ENCODE measurements at regions not wholly inside any gene's neighbourhood (a gene's known extent, or its start where the extent isn't known, plus 50 kb on each side); places are given as distances from the start of the nearest gene placed in this dataset.

- no peaks in the 10 kb centered on the region for H3K36me3 ChIP-seq (ENCODE audit: control insufficient read depth, insufficient read depth, low read length)
- no peaks in the 10 kb centered on the region for H3K9me3 ChIP-seq (ENCODE audit: control insufficient read depth, low read length)
- no peaks in the 10 kb centered on the region for H3K27me3 ChIP-seq (replicated peaks; ENCODE audit: control insufficient read depth, insufficient read depth, low read length, poor library complexity, severe bottlenecking)
- no peak overlapping the region for H3K4me3 ChIP-seq (ENCODE audit: insufficient read depth, low read depth, low read length, poor library complexity, severe bottlenecking)
- H3K4me1 ChIP-seq (ENCODE audit: control insufficient read depth, insufficient read depth, low read length, poor library complexity, severe bottlenecking), result no peaks in the 10 kb centered on the region
- no peak overlapping the region for H3K27ac ChIP-seq (ENCODE audit: insufficient read depth, low read length, poor library complexity, severe bottlenecking)
- DNase-seq, result no peak
Measured at GRCh38 chr5:135205632-135206349, 171.8 kb upstream of the PITX1 start.

GRCh38 chr5:135204151-135204600, 170.1 kb upstream of the PITX1 start:
- no peak for DNase-seq
- H3K9me3 ChIP-seq (ENCODE audit: control insufficient read depth, low read length), result no peaks in the 10 kb centered on the region
- no peaks in the 10 kb centered on the region for H3K36me3 ChIP-seq (ENCODE audit: control insufficient read depth, insufficient read depth, low read length)
- H3K4me3 ChIP-seq (ENCODE audit: insufficient read depth, low read depth, low read length, poor library complexity, severe bottlenecking), result no peak overlapping the region
- no peaks in the 10 kb centered on the region for H3K27me3 ChIP-seq (replicated peaks; ENCODE audit: control insufficient read depth, insufficient read depth, low read length, poor library complexity, severe bottlenecking)
- no peaks in the 10 kb centered on the region for H3K4me1 ChIP-seq (ENCODE audit: control insufficient read depth, insufficient read depth, low read length, poor library complexity, severe bottlenecking)
- no peak overlapping the region for H3K27ac ChIP-seq (ENCODE audit: insufficient read depth, low read length, poor library complexity, severe bottlenecking)

- no peak overlapping the region for H3K4me3 ChIP-seq (ENCODE audit: insufficient read depth, low read depth, low read length, poor library complexity, severe bottlenecking)
- H3K4me1 ChIP-seq (ENCODE audit: control insufficient read depth, insufficient read depth, low read length, poor library complexity, severe bottlenecking), result no peaks in the 10 kb centered on the region
- DNase-seq, result no peak
- H3K27ac ChIP-seq (ENCODE audit: insufficient read depth, low read length, poor library complexity, severe bottlenecking), result no peak overlapping the region
- H3K27me3 ChIP-seq (replicated peaks; ENCODE audit: control insufficient read depth, insufficient read depth, low read length, poor library complexity, severe bottlenecking), result no peaks in the 10 kb centered on the region
- no peaks in the 10 kb centered on the region for H3K9me3 ChIP-seq (ENCODE audit: control insufficient read depth, low read length)
- H3K36me3 ChIP-seq (ENCODE audit: control insufficient read depth, insufficient read depth, low read length), result no peaks in the 10 kb centered on the region
Measured at GRCh38 chr5:135203593-135204036, 169.6 kb upstream of the PITX1 start.

- no peak for DNase-seq
- H3K4me3 ChIP-seq (ENCODE audit: insufficient read depth, low read depth, low read length, poor library complexity, severe bottlenecking), result no peak overlapping the region
- no peaks in the 10 kb centered on the region for H3K36me3 ChIP-seq (ENCODE audit: control insufficient read depth, insufficient read depth, low read length)
- no peaks in the 10 kb centered on the region for H3K4me1 ChIP-seq (ENCODE audit: control insufficient read depth, insufficient read depth, low read length, poor library complexity, severe bottlenecking)
- no peaks in the 10 kb centered on the region for H3K27me3 ChIP-seq (replicated peaks; ENCODE audit: control insufficient read depth, insufficient read depth, low read length, poor library complexity, severe bottlenecking)
- no peak overlapping the region for H3K27ac ChIP-seq (ENCODE audit: insufficient read depth, low read length, poor library complexity, severe bottlenecking)
- no peaks in the 10 kb centered on the region for H3K9me3 ChIP-seq (ENCODE audit: control insufficient read depth, low read length)
Measured at GRCh38 chr5:135203019-135203418, 169.0 kb upstream of the PITX1 start.

GRCh38 chr5:135199919-135200318, 165.9 kb upstream of the PITX1 start:
- no peak overlapping the region for H3K27ac ChIP-seq (ENCODE audit: insufficient read depth, low read length, poor library complexity, severe bottlenecking)
- H3K4me3 ChIP-seq (ENCODE audit: insufficient read depth, low read depth, low read length, poor library complexity, severe bottlenecking), result no peak overlapping the region
- DNase-seq, result no peak
- no peaks in the 10 kb centered on the region for H3K9me3 ChIP-seq (ENCODE audit: control insufficient read depth, low read length)
- no peaks in the 10 kb centered on the region for H3K36me3 ChIP-seq (ENCODE audit: control insufficient read depth, insufficient read depth, low read length)
- no peaks in the 10 kb centered on the region for H3K4me1 ChIP-seq (ENCODE audit: control insufficient read depth, insufficient read depth, low read length, poor library complexity, severe bottlenecking)
- no peaks in the 10 kb centered on the region for H3K27me3 ChIP-seq (replicated peaks; ENCODE audit: control insufficient read depth, insufficient read depth, low read length, poor library complexity, severe bottlenecking)

- Histone ChIP-seq H3K36me3 (ENCODE audit: control insufficient read depth, insufficient read depth, low read length) (no peaks in the 10 kb centered on the region), H3K27ac (ENCODE audit: insufficient read depth, low read length, poor library complexity, severe bottlenecking) (no peak overlapping the region), H3K4me1 (ENCODE audit: control insufficient read depth, insufficient read depth, low read length, poor library complexity, severe bottlenecking) (no peaks in the 10 kb centered on the region), H3K27me3 (replicated peaks; ENCODE audit: control insufficient read depth, insufficient read depth, low read length, poor library complexity, severe bottlenecking) (no peaks in the 10 kb centered on the region), H3K9me3 (ENCODE audit: control insufficient read depth, low read length) (no peaks in the 10 kb centered on the region), H3K4me3 (ENCODE audit: insufficient read depth, low read depth, low read length, poor library complexity, severe bottlenecking) (no peak overlapping the region)
- no peak for DNase-seq
Measured at GRCh38 chr5:135196483-135196882, 162.5 kb upstream of the PITX1 start.

GRCh38 chr5:135195270-135195608, 161.2 kb upstream of the PITX1 start:
- no peak for DNase-seq
- H3K27ac ChIP-seq (ENCODE audit: insufficient read depth, low read length, poor library complexity, severe bottlenecking), result no peak overlapping the region
- no peak overlapping the region for H3K4me3 ChIP-seq (ENCODE audit: insufficient read depth, low read depth, low read length, poor library complexity, severe bottlenecking)
- H3K4me1 ChIP-seq (ENCODE audit: control insufficient read depth, insufficient read depth, low read length, poor library complexity, severe bottlenecking), result peaks cover 4% of the 10 kb centered on the region
- no peaks in the 10 kb centered on the region for H3K36me3 ChIP-seq (ENCODE audit: control insufficient read depth, insufficient read depth, low read length)
- H3K27me3 ChIP-seq (replicated peaks; ENCODE audit: control insufficient read depth, insufficient read depth, low read length, poor library complexity, severe bottlenecking), result no peaks in the 10 kb centered on the region
- no peaks in the 10 kb centered on the region for H3K9me3 ChIP-seq (ENCODE audit: control insufficient read depth, low read length)

- no peaks in the 10 kb centered on the region for H3K27me3 ChIP-seq (replicated peaks; ENCODE audit: control insufficient read depth, insufficient read depth, low read length, poor library complexity, severe bottlenecking)
- H3K27ac ChIP-seq (ENCODE audit: insufficient read depth, low read length, poor library complexity, severe bottlenecking), result no peak overlapping the region
Measured at GRCh38 chr5:135194573-135195269, 160.7 kb upstream of the PITX1 start.

GRCh38 chr5:135194126-135194488, 160.1 kb upstream of the PITX1 start:
- Histone ChIP-seq H3K36me3 (ENCODE audit: control insufficient read depth, insufficient read depth, low read length) (no peaks in the 10 kb centered on the region), H3K4me1 (ENCODE audit: control insufficient read depth, insufficient read depth, low read length, poor library complexity, severe bottlenecking) (peaks cover 4% of the 10 kb centered on the region), H3K9me3 (ENCODE audit: control insufficient read depth, low read length) (no peaks in the 10 kb centered on the region), H3K4me3 (ENCODE audit: insufficient read depth, low read depth, low read length, poor library complexity, severe bottlenecking) (no peak overlapping the region), H3K27me3 (replicated peaks; ENCODE audit: control insufficient read depth, insufficient read depth, low read length, poor library complexity, severe bottlenecking) (no peaks in the 10 kb centered on the region), H3K27ac (ENCODE audit: insufficient read depth, low read length, poor library complexity, severe bottlenecking) (no peak overlapping the region)
- DNase-seq, result no peak

More at GRCh38 chr5:135194573-135195269, 160.7 kb upstream of the PITX1 start:
- Histone ChIP-seq H3K4me1 (ENCODE audit: control insufficient read depth, insufficient read depth, low read length, poor library complexity, severe bottlenecking) (peaks cover 4% of the 10 kb centered on the region), H3K36me3 (ENCODE audit: control insufficient read depth, insufficient read depth, low read length) (no peaks in the 10 kb centered on the region), H3K4me3 (ENCODE audit: insufficient read depth, low read depth, low read length, poor library complexity, severe bottlenecking) (no peak overlapping the region), H3K9me3 (ENCODE audit: control insufficient read depth, low read length) (no peaks in the 10 kb centered on the region)
- no peak for DNase-seq
